ENCODE measurements at regions not wholly inside any gene's neighbourhood (a gene's known extent, or its start where the extent isn't known, plus 50 kb on each side); places are given as distances from the start of the nearest gene placed in this dataset.

DNA sequence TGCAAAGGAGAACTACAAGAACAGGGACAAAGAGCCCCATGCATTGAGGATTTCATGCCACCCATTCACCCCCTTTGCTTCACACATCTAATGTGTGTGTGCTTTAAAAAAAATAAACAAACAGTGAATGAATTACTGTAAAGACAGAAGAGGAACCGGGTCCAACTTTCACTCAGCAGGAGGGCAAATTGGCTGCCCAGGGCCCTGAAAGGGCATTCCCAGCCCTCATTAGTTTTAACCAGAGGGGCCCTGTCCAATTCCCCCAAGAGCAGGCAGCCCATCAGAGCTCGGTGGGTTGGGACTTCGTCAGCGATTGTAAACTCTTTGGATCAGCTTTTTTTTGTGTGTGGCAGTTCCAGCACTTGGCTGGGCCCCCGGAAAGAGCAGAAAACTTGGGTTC lies 73.6 kb upstream of the PDZD8 start:
- ChIA-PET CTCF (interaction anchor here (1.0 to 2.5 kb wide), 3 partner anchors 13 to 232 kb away, joined by 3 to 11 read pairs (median 4); no protein-coding TSS in a partner anchor), POLR2A (no interaction called here)
- Histone ChIP-seq H2AFZ (ENCODE audit: low read depth) (no peak overlapping the region), H3K9me2 (no peaks in the 10 kb centered on the region), H3K4me3 (ENCODE audit: low read depth in 2 of 2, low read length in 1 of 2) (no peak overlapping the region), H3K27me3 (ENCODE audit: insufficient read depth) (no peaks in the 10 kb centered on the region), H3K79me2 (ENCODE audit: insufficient read depth) (no peaks in the 10 kb centered on the region), H3K36me3 (replicated peaks in 1 of 2; ENCODE audit: control insufficient read depth in 1 of 2, insufficient read depth in 2 of 2, low read length in 1 of 2) (no peaks in the 10 kb centered on the region), H4K20me1 (ENCODE audit: insufficient read depth) (no peaks in the 10 kb centered on the region), H3K4me2 (no peak overlapping the region), H3F3A (replicated peaks; ENCODE audit: insufficient read depth) (no peaks in the 10 kb centered on the region), H3K27ac (ENCODE audit: low read depth in 2 of 2, low read length in 1 of 2) (no peak overlapping the region), H3K9ac (no peak overlapping the region), H3K9me3 (no peaks in the 10 kb centered on the region), H3K4me1 (ENCODE audit: control insufficient read depth in 1 of 2, insufficient read depth in 2 of 2, low read depth in 1 of 2, low read length in 1 of 2) (no peaks in the 10 kb centered on the region)
- DNase-seq = no peak
- 35% methylated on average over 5 of the region's 5 CpGs for WGBS (ENCODE audit: low lambda C conversion rate)
- TF ChIP-seq FOXM1 (IDR thresholded peaks at IDR 0.05; ENCODE audit: low read depth) (no peak), TCF12 (IDR thresholded peaks at IDR 0.05) (no peak), RCOR1 (IDR thresholded peaks at IDR 0.05; ENCODE audit: low read length) (no peak), NFIC (IDR thresholded peaks at IDR 0.05; ENCODE audit: borderline replicate concordance) (no peak), TAF1 (IDR thresholded peaks at IDR 0.05; ENCODE audit: borderline replicate concordance, low read depth, low read length) (no peak), TEAD4 (IDR thresholded peaks at IDR 0.05; ENCODE audit: borderline replicate concordance, insufficient read depth) (no peak), SMC3 (IDR thresholded peaks at IDR 0.05; ENCODE audit: low read depth, low read length) (no peak), YY1 (IDR thresholded peaks at IDR 0.05; ENCODE audit: low read depth) (no peak), MEF2A (IDR thresholded peaks at IDR 0.05; ENCODE audit: borderline replicate concordance, low read depth) (no peak), GABPA (IDR thresholded peaks at IDR 0.05; ENCODE audit: low read depth) (no peak)
- TF ChIP-seq, protein P1, sequence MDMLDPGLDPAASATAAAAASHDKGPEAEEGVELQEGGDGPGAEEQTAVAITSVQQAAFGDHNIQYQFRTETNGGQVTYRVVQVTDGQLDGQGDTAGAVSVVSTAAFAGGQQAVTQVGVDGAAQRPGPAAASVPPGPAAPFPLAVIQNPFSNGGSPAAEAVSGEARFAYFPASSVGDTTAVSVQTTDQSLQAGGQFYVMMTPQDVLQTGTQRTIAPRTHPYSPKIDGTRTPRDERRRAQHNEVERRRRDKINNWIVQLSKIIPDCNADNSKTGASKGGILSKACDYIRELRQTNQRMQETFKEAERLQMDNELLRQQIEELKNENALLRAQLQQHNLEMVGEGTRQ (IDR thresholded peaks at IDR 0.05; ENCODE audit: borderline replicate concordance, low read depth, low read length) = no peak
- TF ChIP-seq, protein P2, sequence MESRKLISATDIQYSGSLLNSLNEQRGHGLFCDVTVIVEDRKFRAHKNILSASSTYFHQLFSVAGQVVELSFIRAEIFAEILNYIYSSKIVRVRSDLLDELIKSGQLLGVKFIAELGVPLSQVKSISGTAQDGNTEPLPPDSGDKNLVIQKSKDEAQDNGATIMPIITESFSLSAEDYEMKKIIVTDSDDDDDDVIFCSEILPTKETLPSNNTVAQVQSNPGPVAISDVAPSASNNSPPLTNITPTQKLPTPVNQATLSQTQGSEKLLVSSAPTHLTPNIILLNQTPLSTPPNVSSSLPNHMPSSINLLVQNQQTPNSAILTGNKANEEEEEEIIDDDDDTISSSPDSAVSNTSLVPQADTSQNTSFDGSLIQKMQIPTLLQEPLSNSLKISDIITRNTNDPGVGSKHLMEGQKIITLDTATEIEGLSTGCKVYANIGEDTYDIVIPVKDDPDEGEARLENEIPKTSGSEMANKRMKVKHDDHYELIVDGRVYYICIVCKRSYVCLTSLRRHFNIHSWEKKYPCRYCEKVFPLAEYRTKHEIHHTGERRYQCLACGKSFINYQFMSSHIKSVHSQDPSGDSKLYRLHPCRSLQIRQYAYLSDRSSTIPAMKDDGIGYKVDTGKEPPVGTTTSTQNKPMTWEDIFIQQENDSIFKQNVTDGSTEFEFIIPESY (IDR thresholded peaks at IDR 0.05; ENCODE audit: borderline replicate concordance, low read depth) = no peak
- TF ChIP-seq, protein P3, sequence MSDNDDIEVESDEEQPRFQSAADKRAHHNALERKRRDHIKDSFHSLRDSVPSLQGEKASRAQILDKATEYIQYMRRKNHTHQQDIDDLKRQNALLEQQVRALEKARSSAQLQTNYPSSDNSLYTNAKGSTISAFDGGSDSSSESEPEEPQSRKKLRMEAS (IDR thresholded peaks at IDR 0.05; ENCODE audit: low read depth) = no peak
- TF ChIP-seq, protein P4, sequence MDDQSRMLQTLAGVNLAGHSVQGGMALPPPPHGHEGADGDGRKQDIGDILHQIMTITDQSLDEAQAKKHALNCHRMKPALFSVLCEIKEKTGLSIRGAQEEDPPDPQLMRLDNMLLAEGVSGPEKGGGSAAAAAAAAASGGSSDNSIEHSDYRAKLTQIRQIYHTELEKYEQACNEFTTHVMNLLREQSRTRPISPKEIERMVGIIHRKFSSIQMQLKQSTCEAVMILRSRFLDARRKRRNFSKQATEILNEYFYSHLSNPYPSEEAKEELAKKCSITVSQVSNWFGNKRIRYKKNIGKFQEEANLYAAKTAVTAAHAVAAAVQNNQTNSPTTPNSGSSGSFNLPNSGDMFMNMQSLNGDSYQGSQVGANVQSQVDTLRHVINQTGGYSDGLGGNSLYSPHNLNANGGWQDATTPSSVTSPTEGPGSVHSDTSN (IDR thresholded peaks at IDR 0.05) = no peak

DNA sequence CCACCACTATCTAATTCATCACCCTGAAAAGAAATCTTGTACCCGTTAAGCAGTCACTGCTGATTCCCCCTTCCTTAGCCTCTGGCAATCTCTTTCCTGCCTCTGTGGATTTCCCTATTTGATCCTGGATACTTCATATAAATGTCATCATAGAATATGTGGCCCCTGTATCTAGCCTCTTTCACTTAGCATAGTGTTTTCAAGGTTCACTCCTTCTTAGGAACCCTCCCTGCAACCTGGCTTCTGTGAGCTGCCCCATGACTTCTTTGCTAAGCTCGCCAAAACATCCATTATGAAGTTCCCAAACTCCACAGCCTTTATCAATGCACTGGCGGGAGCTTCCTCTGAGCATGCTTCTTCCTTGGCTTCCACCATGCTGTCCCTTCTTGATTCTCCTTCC lies 70.8 kb upstream of the PDZD8 start:
- H3F3A ChIP-seq (replicated peaks; ENCODE audit: insufficient read depth) = no peaks in the 10 kb centered on the region
- POLR2A ChIA-PET = no interaction called here
- H3K79me2 ChIP-seq (ENCODE audit: insufficient read depth) = no peaks in the 10 kb centered on the region
- whole genome bisulfite sequencing (ENCODE audit: low lambda C conversion rate) = 39% methylated on average over 3 of the region's 3 CpGs
- H3K4me3 ChIP-seq (ENCODE audit: low read depth in 2 of 2, low read length in 1 of 2) = no peak overlapping the region
- no peak for TF ChIP-seq RXRA (IDR thresholded peaks at IDR 0.05; ENCODE audit: borderline replicate concordance, low read depth)
- TF ChIP-seq MXI1 (IDR thresholded peaks at IDR 0.05; ENCODE audit: low read depth, low read length) = no peak
- no peak for TF ChIP-seq EZH2phosphoT487 (IDR thresholded peaks at IDR 0.05; ENCODE audit: borderline replicate concordance, low read depth)
- no peak for TF ChIP-seq POLR2AphosphoS5 (IDR thresholded peaks at IDR 0.05; ENCODE audit: low read depth, low read length)
- TF ChIP-seq, protein P5, sequence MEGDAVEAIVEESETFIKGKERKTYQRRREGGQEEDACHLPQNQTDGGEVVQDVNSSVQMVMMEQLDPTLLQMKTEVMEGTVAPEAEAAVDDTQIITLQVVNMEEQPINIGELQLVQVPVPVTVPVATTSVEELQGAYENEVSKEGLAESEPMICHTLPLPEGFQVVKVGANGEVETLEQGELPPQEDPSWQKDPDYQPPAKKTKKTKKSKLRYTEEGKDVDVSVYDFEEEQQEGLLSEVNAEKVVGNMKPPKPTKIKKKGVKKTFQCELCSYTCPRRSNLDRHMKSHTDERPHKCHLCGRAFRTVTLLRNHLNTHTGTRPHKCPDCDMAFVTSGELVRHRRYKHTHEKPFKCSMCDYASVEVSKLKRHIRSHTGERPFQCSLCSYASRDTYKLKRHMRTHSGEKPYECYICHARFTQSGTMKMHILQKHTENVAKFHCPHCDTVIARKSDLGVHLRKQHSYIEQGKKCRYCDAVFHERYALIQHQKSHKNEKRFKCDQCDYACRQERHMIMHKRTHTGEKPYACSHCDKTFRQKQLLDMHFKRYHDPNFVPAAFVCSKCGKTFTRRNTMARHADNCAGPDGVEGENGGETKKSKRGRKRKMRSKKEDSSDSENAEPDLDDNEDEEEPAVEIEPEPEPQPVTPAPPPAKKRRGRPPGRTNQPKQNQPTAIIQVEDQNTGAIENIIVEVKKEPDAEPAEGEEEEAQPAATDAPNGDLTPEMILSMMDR (IDR thresholded peaks at IDR 0.05) = no peak
- TF ChIP-seq, protein P1 (IDR thresholded peaks at IDR 0.05; ENCODE audit: borderline replicate concordance, low read depth, low read length) = no peak
- no peak for TF ChIP-seq GATA2 (CRISPR knock-in tag; IDR thresholded peaks at IDR 0.05)
- no peak for TF ChIP-seq FOSL2 (IDR thresholded peaks at IDR 0.05; ENCODE audit: borderline replicate concordance, low read depth)
- no peak overlapping the region for H3K4me2 ChIP-seq
- H2AFZ ChIP-seq (ENCODE audit: low read depth) = no peak overlapping the region
- H3K9ac ChIP-seq = no peak overlapping the region
- CTCF ChIA-PET = interaction anchor here (1.4 kb wide), 1 partner anchor 12 kb away, joined by 5 read pairs; no protein-coding TSS in a partner anchor
- no peaks in the 10 kb centered on the region for H4K20me1 ChIP-seq (ENCODE audit: insufficient read depth)
- H3K4me1 ChIP-seq (ENCODE audit: control insufficient read depth in 1 of 2, insufficient read depth in 2 of 2, low read depth in 1 of 2, low read length in 1 of 2) = no peaks in the 10 kb centered on the region; a peak in 1 of 4 replicates
- H3K27me3 ChIP-seq (ENCODE audit: insufficient read depth) = no peaks in the 10 kb centered on the region
- no peaks in the 10 kb centered on the region for H3K36me3 ChIP-seq (replicated peaks in 1 of 2; ENCODE audit: control insufficient read depth in 1 of 2, insufficient read depth in 2 of 2, low read length in 1 of 2)
- no peaks in the 10 kb centered on the region for H3K9me2 ChIP-seq
- H3K27ac ChIP-seq (ENCODE audit: low read depth in 2 of 2, low read length in 1 of 2) = no peak overlapping the region
- no peak for DNase-seq
- no peaks in the 10 kb centered on the region for H3K9me3 ChIP-seq

Data from SK-N-SH (cell line).